ENCODE measurements at regions not wholly inside any gene's neighbourhood (a gene's known extent, or its start where the extent isn't known, plus 50 kb on each side); places are given as distances from the start of the nearest gene placed in this dataset.

DNA sequence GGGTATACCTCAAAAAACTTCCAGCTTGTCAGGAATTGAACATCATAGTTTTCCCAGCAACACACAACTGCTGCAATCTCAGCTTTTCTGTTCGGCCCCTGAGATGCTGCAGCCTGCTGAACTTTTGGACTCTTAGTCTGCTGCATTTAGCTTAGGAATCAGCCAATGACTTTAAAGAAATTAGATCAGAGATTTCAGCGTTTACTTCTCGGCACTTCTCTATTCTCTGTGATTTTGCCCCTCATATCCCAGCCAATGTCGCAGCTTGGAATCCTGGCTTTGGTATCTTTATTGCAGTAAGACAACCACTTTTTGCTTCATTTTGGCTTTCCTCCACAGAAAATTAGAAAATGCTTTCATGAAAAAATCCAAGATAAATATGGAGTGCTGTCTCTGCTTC is 86.3 kb upstream of the MCTP2 start:
- ChIA-PET RAD21 (ENCODE audit: low non-redundant PET in 1 of 2, low total read pairs in 2 of 2, uncharacterized antibody in 2 of 2, unreplicated experiment in 2 of 2) (no interaction called here), CTCF (interaction anchor here (1.2 kb wide), 1 partner anchor 19 kb away, joined by 3 read pairs; no protein-coding TSS in a partner anchor), POLR2A (no interaction called here)
- no peaks in the 10 kb centered on the region for H3K27me3 ChIP-seq (ENCODE audit: insufficient read depth, low read length)
- no peak overlapping the region for H3K4me2 ChIP-seq (ENCODE audit: low read length)
- no peaks in the 10 kb centered on the region; a peak in 1 of 4 replicates for H3K9me3 ChIP-seq (ENCODE audit: control insufficient read depth in 1 of 2, insufficient read depth in 1 of 2, low read depth in 1 of 2, low read length in 2 of 2)
- no peaks in the 10 kb centered on the region for H3K79me2 ChIP-seq (ENCODE audit: insufficient read depth, low read length)
- DNase-seq (ENCODE audit: low read depth, low spot score), result no peak
- BruUV-seq (replicated peaks), result no TSS peak
- H3K27ac ChIP-seq (ENCODE audit: low read depth, low read length), result no peak overlapping the region
- H4K20me1 ChIP-seq (ENCODE audit: insufficient read depth), result no peaks in the 10 kb centered on the region
- intact Hi-C loops (cut with micrococcal nuclease), result no loop called here
- no peak overlapping the region for H2AFZ ChIP-seq (ENCODE audit: low read depth, low read length, poor library complexity, severe bottlenecking)
- no peaks in the 10 kb centered on the region for H3K9me2 ChIP-seq (ENCODE audit: insufficient read depth)
- H3K36me3 ChIP-seq (ENCODE audit: control insufficient read depth in 1 of 2, insufficient read depth in 2 of 2, low read length in 2 of 2), result no peaks in the 10 kb centered on the region
- no peak for ATAC-seq
- H3K4me3 ChIP-seq (replicated peaks in 1 of 2; ENCODE audit: low read depth in 1 of 2, low read length in 2 of 2), result no peak overlapping the region
- TF ChIP-seq ELF1 (IDR thresholded peaks at IDR 0.05; ENCODE audit: borderline replicate concordance, low read depth), result no peak
- TF ChIP-seq ZNF274 (IDR thresholded peaks at IDR 0.05; ENCODE audit: low read depth, low read length), result no peak
- no peak for TF ChIP-seq POLR2AphosphoS5 (IDR thresholded peaks at IDR 0.05; ENCODE audit: low read depth, low read length)
- TF ChIP-seq YY1 (IDR thresholded peaks at IDR 0.05; ENCODE audit: extremely low read depth, insufficient replicate concordance, low read depth, low read length), result no peak
- no peak for TF ChIP-seq SRF (IDR thresholded peaks at IDR 0.05; ENCODE audit: low read depth)
- no peak for TF ChIP-seq EGR1 (IDR thresholded peaks at IDR 0.05; ENCODE audit: low read depth)
- TF ChIP-seq EZH2 (IDR thresholded peaks at IDR 0.05), result no peak
- TF ChIP-seq, protein P1, sequence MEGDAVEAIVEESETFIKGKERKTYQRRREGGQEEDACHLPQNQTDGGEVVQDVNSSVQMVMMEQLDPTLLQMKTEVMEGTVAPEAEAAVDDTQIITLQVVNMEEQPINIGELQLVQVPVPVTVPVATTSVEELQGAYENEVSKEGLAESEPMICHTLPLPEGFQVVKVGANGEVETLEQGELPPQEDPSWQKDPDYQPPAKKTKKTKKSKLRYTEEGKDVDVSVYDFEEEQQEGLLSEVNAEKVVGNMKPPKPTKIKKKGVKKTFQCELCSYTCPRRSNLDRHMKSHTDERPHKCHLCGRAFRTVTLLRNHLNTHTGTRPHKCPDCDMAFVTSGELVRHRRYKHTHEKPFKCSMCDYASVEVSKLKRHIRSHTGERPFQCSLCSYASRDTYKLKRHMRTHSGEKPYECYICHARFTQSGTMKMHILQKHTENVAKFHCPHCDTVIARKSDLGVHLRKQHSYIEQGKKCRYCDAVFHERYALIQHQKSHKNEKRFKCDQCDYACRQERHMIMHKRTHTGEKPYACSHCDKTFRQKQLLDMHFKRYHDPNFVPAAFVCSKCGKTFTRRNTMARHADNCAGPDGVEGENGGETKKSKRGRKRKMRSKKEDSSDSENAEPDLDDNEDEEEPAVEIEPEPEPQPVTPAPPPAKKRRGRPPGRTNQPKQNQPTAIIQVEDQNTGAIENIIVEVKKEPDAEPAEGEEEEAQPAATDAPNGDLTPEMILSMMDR (IDR thresholded peaks at IDR 0.05 in 2 of 3, conservative IDR thresholded peaks at IDR 0.05 in 1 of 3; ENCODE audit: borderline replicate concordance in 1 of 3, insufficient read depth in 1 of 3, low read depth in 2 of 3, low read length in 2 of 3), result no peak
- TF ChIP-seq, protein P2, sequence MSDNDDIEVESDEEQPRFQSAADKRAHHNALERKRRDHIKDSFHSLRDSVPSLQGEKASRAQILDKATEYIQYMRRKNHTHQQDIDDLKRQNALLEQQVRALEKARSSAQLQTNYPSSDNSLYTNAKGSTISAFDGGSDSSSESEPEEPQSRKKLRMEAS (IDR thresholded peaks at IDR 0.05), result no peak
- no peak for TF ChIP-seq ZFX (IDR thresholded peaks at IDR 0.05)
- TF ChIP-seq, protein P3, sequence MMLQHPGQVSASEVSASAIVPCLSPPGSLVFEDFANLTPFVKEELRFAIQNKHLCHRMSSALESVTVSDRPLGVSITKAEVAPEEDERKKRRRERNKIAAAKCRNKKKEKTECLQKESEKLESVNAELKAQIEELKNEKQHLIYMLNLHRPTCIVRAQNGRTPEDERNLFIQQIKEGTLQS (IDR thresholded peaks at IDR 0.05), result no peak
- TF ChIP-seq RAD21 (IDR thresholded peaks at IDR 0.05; ENCODE audit: low read depth), result no peak
- TF ChIP-seq FOSL1 (IDR thresholded peaks at IDR 0.05; ENCODE audit: low read depth), result no peak
- TF ChIP-seq, protein P4, sequence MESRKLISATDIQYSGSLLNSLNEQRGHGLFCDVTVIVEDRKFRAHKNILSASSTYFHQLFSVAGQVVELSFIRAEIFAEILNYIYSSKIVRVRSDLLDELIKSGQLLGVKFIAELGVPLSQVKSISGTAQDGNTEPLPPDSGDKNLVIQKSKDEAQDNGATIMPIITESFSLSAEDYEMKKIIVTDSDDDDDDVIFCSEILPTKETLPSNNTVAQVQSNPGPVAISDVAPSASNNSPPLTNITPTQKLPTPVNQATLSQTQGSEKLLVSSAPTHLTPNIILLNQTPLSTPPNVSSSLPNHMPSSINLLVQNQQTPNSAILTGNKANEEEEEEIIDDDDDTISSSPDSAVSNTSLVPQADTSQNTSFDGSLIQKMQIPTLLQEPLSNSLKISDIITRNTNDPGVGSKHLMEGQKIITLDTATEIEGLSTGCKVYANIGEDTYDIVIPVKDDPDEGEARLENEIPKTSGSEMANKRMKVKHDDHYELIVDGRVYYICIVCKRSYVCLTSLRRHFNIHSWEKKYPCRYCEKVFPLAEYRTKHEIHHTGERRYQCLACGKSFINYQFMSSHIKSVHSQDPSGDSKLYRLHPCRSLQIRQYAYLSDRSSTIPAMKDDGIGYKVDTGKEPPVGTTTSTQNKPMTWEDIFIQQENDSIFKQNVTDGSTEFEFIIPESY (IDR thresholded peaks at IDR 0.05; ENCODE audit: extremely low read depth, insufficient replicate concordance, low read length), result no peak
- TF ChIP-seq POLR2A (IDR thresholded peaks at IDR 0.05; ENCODE audit: borderline replicate concordance, extremely low read depth, insufficient read depth, insufficient read length), result no peak
- no peak for TF ChIP-seq EZH2phosphoT487 (IDR thresholded peaks at IDR 0.05; ENCODE audit: borderline replicate concordance)
- no peaks in the 10 kb centered on the region for H3K4me1 ChIP-seq (ENCODE audit: control insufficient read depth in 1 of 2, insufficient read depth in 2 of 2, low read length in 2 of 2)
- H3K9ac ChIP-seq (ENCODE audit: low read length), result no peak overlapping the region
